ENCODE measurements at regions not wholly inside any gene's neighbourhood (a gene's known extent, or its start where the extent isn't known, plus 50 kb on each side); places are given as distances from the start of the nearest gene placed in this dataset.
A peak's percentile ranks its signal among the peaks of the same experiment; 100 is the strongest.

DNA sequence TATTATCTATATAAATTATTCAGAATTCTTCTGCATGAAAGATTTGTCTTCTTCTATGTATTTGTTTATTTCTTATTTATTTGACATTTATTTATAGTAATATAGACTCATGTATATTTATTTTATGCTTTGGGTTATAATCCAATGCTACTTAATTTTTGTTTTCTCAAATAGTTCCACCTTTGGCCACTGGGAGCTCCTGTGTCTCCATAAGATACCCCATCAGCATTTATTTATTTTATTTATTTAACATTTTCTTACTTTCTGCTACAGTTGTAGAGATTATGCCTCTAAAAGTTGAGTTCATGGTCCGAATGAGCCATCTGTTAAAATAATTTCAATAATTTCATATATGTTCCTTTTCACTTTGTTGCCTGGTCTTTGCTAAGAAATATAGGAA is 289.4 kb downstream of the ADGRL2 start:
- no peaks in the 10 kb centered on the region for H3K9me1 ChIP-seq (ENCODE audit: insufficient read depth, low read length)
- no peak overlapping the region for H3K9ac ChIP-seq (ENCODE audit: low read depth, low read length)
- no peak overlapping the region for H2BK15ac ChIP-seq (ENCODE audit: low read depth, low read length)
- H2BK5ac ChIP-seq (ENCODE audit: low read depth, low read length, poor library complexity, severe bottlenecking) = no peak overlapping the region
- WGBS, 2 experiments (ENCODE audit: extremely low coverage in 2 of 2, insufficient read length in 1 of 2) = no CpG with 5 or more reads among the region's 1 CpG
- H4K5ac ChIP-seq (ENCODE audit: low read depth, low read length) = no peak overlapping the region
- ATAC-seq (ENCODE audit: low read depth) (no peak), DNase-seq (no peak)
- no peak overlapping the region for H3K4me3 ChIP-seq (ENCODE audit: insufficient read depth, low read depth, low read length)
- no peaks in the 10 kb centered on the region for H3K79me1 ChIP-seq (ENCODE audit: low read depth in 1 of 2, low read length in 2 of 2)
- no peak overlapping the region for H3K27ac ChIP-seq (ENCODE audit: insufficient read depth, low read length)
- H3K36me3 ChIP-seq (ENCODE audit: control insufficient read depth, insufficient read depth, low read length) = no peaks in the 10 kb centered on the region
- H2AFZ ChIP-seq (replicated peaks; ENCODE audit: low read length, poor library complexity) = no peak overlapping the region
- H3K4me1 ChIP-seq (ENCODE audit: control insufficient read depth, insufficient read depth, low read length) = no peaks in the 10 kb centered on the region
- no peak overlapping the region for H3K14ac ChIP-seq (replicated peaks; ENCODE audit: low read depth, low read length)
- no peak overlapping the region for H3K4me2 ChIP-seq (ENCODE audit: low read depth, low read length)
- H3K27me3 ChIP-seq (ENCODE audit: control insufficient read depth, insufficient read depth, low read length) = no peaks in the 10 kb centered on the region
- intact Hi-C loops (cut with micrococcal nuclease) (no loop called here), in situ Hi-C loops (cut with MboI; ENCODE audit: low sequenced_read_pairs) (no loop called here), dilution Hi-C loops (cut with HindIII; ENCODE audit: low sequenced_read_pairs, unreplicated experiment) (no loop called here)
- H2AK9ac ChIP-seq (replicated peaks; ENCODE audit: low read depth, low read length, poor library complexity) = no peak overlapping the region
- H3K18ac ChIP-seq (ENCODE audit: low read depth, low read length) = no peak overlapping the region
- H4K91ac ChIP-seq (ENCODE audit: insufficient read depth, low read depth, low read length) = no peak overlapping the region
- H3K23ac ChIP-seq (ENCODE audit: low read depth, low read length) = no peak overlapping the region
- ChIA-PET POLR2A (ENCODE audit: unreplicated experiment) (no interaction called here), CTCF (no interaction called here)
- H2BK120ac ChIP-seq (ENCODE audit: low read depth, low read length) = no peak overlapping the region
- no peak overlapping the region for H3K56ac ChIP-seq (ENCODE audit: extremely low read depth, insufficient read depth, low read length)
- H4K20me1 ChIP-seq (ENCODE audit: insufficient read depth, low read length) = no peaks in the 10 kb centered on the region
- no peaks in the 10 kb centered on the region for H3K9me3 ChIP-seq (ENCODE audit: control insufficient read depth, insufficient read depth, low read length)
- H2AK5ac ChIP-seq (ENCODE audit: low read depth, low read length) = no peak overlapping the region
- TF ChIP-seq CTCF (conservative IDR thresholded peaks at IDR 0.05; ENCODE audit: low read depth, low read length) = 0 out of 2 replicates have a peak, but pooled peaks have one; percentile 9
- TF ChIP-seq BHLHE40 (IDR thresholded peaks at IDR 0.05; ENCODE audit: low read depth, low read length) = no peak
- no peak overlapping the region for H4K8ac ChIP-seq (ENCODE audit: low read depth in 2 of 2, low read length in 2 of 2)
- no TSS peak for BruUV-seq (replicated peaks)
- H3K4ac ChIP-seq (ENCODE audit: low read depth, low read length) = no peak overlapping the region
- no peak overlapping the region for H2BK20ac ChIP-seq (ENCODE audit: low read depth, low read length)
